HG03025 (cell line): ENCODE measurements at regions not wholly inside any gene's neighbourhood (a gene's known extent, or its start where the extent isn't known, plus 50 kb on each side); places are given as distances from the start of the nearest gene placed in this dataset.

Source experiments
- ATAC-seq: cut with Tn5 transposase; IDR thresholded peaks from one replicate; pipeline ENCODE4 v1.9.1; 2021; ENCODE audit warnings: mild to moderate bottlenecking, moderate library complexity; ENCODE audit not compliant: unreplicated experiment, low FRiP score

DNA sequence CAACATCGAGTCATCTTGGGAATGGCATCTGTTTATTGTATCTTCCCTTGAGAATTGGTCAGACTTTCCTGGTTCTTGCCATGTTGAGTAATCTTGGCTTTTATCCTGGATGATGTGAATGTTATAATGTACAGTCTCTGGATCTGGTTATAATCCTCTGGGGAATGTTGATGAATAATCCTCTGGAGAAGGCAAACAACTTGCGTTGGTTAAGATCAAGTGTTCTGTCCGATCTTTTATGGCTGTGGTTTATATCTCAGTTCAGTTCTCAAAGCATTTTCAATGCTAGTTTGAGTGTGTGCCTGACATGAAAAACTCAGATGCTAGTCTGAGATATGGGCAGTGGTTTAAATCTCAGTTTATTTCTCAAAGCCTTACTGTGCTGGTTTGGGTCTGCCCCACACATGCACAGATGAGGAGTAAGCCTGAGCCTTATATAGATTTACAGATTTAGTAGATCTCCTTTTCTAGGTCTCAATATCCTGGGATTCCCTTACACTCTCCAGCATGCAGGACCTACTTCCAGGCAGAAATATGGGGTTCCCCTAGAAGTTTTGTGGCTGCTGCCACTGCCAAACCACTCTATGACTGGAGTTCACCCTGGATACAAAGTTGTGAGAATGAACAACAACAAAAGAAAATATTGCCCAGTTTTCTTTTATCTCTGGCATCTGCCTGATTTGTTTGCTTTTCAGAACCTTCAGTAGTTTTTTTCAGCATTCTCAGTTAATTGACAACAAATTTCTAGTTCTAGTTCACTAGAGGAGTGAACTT is 191.8 kb upstream of the MAN1A1 start:
- no peak for ATAC-seq

DNA sequence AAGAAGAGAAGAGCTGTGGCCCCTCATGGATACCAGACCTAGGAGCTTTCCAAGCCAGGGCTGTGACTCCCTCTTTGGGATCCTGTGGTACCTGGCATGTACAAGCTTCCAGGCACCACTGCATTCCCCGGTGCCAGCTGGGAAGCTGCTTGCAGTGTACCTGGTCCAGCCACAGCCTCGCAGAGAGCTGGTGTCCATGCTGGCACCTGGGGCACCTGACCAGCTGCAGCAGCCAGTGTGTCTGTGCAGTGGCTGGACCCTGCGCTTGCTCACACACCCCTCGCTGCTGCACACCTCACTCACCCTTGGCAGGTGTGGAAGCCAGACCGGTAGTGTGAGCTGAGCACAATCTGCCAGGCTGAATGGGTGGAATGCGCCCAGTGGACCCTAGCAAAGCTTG is 190.9 kb upstream of the MAN1A1 start:
- no peak for ATAC-seq

GRCh38 chr6:119539066-119539746 is 189.6 kb upstream of the MAN1A1 start:
- no peak for ATAC-seq

GRCh38 chr6:119536666-119537065 is 187.1 kb upstream of the MAN1A1 start:
- ATAC-seq, result no peak

GRCh38 chr6:119535332-119535731 is 185.8 kb upstream of the MAN1A1 start:
- ATAC-seq, result peak; percentile 64

GRCh38 chr6:119533603-119534279 is 184.2 kb upstream of the MAN1A1 start:
- ATAC-seq, result no peak

DNA sequence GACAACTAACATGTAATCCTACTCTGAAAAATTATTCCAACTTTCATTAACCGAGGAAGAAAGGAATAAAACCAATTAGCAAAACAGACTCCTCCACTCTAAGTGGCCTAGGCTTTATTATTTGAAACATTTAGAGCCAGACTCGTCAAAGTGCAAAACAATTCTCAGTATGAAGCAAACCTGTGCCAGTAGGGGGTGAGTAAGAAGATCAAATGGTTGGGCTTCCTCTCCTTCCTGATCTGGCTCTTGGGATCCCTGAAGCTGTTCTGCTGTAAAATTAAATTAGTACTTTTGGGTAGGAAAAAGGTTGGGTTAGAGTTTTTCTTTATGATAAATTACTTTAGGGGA is 177.6 kb upstream of the MAN1A1 start:
- ATAC-seq, result no peak

DNA sequence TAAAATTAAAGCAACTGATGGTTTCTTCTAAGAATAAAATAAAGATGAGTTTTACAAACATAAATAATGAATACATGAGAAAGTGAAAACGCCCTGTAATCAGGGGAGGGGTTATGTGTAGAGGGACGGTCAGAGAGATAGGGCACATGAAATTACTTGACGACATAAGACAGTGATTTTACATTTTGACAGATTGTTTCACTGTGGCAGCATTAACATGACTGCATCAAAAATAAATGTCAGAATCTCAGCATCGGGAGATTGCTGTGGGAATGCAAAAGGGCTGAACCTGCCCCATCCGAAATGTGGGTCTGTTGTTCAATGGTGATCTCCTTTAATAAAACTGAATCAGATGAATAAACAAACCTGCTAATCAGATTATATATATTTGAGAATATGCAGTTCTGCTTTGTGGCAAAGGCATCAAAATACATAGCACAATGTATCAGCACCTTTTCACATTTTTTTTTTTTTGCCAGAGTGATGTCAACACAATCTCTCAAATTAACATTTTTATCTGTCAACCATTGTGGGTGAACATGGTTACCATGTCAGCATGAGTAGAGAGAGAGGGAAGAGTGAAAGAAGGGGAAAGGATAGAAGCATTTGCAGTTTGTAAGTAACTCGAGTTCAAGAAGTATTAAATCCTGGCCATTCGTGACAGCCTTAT is 177.1 kb upstream of the MAN1A1 start:
- no peak for ATAC-seq

GRCh38 chr6:119524410-119524809 is 174.8 kb upstream of the MAN1A1 start:
- no peak for ATAC-seq

DNA sequence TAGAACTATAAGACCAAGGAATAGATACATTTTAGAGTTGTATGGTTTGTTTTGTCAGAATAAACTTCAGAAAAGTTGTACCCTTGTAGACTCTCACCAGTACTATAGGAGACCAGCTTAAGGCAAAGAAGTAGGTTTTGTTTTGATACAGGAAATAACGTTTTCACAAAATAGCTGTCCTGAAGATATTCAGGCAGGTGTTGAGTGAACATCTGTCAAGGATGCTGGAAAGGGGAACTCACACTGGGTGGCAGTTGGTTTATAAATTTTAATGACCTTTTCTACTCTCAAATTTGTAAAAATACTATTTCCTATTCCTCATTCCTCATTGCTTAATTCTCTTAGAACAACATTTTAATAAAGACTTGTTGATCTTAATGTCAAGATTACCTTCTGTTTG is 174.0 kb upstream of the MAN1A1 start:
- ATAC-seq, result no peak

- no peak for ATAC-seq
Observed at GRCh38 chr6:119521251-119521650, 171.7 kb upstream of the MAN1A1 start.

DNA sequence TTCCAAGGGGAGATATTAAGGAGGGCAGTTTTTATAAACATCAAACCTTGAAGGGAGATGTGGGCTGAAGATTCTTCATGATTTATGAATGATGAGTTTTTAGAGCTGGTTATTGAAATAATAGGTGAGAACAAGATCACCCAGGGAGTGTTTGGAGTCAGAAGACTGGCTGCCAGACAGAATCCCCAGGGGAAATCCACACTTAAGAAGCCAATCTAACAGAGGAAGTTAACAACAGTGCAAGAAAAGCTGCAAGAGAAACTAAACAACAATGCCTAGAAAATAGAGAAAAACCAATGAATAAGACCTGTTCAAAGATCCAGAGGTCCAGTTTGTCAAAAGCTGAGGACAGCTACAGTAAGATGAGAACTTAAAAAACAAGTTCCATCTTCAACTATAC is 167.9 kb upstream of the MAN1A1 start:
- ATAC-seq, result no peak

DNA sequence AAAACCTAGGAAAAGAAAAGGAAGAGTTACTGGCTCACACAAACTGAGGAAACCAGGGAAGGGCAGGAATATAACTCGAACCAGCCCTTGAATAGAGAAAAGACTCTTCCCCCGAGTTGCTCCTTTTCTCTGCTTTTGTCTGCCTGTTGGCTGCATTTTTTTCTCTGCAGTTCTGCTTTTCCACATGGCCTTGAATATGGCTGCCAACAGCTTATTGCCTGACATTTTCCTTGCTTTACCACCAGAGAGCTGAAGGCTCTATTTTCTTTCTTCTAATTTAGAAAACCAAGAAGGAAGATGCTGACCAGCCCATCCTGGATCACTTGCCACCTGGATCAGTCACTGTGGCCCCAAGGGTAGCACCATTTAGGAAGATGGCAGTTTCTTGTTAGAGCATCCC is 164.8 kb upstream of the MAN1A1 start:
- ATAC-seq, result no peak

- no peak for ATAC-seq
Observed at GRCh38 chr6:119511024-119511423, 161.5 kb upstream of the MAN1A1 start.

DNA sequence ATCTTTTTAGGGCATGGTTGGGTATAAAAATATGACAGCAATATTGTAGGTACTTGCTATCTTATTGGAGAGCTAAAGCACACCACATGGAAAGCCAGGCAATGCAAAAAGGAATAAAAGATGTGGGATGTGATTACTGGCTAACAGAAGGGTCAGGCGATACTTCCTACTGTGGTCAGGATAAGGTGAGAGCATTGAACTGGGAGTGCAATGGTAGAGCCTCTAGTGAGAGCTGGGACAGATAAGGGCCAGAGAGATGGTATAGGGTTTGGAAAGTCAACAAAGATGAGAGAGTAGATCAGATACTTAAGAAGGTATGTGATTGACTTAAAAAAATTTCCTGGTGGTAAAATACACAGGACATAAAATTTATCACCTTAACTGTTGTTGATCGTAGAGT is 160.7 kb upstream of the MAN1A1 start:
- no peak for ATAC-seq

DNA sequence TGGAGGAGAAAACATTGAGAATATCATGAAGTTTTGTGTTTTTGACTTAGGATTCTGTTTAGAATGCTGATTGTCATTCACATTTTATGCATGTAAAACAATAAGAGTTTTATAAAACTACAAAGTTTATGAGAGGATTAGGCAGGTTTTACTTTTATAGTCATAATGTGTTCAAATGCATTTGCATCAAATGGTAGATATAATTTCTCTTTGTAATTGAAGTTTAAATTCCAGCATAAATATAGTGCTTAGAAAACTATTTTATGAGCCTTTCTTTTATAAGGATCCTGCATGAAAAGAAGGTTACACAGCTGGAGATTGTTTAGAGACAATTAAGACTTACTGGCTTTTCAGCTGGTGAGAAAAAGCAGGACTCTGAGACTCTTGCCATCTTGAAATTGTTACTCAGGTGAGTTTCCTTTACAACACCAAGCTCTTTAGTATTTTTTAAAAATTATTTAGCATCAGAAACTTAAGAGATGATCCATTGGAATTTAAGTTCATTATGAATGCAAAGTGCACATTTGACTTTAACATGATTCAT is 157.1 kb upstream of the MAN1A1 start:
- no peak for ATAC-seq

DNA sequence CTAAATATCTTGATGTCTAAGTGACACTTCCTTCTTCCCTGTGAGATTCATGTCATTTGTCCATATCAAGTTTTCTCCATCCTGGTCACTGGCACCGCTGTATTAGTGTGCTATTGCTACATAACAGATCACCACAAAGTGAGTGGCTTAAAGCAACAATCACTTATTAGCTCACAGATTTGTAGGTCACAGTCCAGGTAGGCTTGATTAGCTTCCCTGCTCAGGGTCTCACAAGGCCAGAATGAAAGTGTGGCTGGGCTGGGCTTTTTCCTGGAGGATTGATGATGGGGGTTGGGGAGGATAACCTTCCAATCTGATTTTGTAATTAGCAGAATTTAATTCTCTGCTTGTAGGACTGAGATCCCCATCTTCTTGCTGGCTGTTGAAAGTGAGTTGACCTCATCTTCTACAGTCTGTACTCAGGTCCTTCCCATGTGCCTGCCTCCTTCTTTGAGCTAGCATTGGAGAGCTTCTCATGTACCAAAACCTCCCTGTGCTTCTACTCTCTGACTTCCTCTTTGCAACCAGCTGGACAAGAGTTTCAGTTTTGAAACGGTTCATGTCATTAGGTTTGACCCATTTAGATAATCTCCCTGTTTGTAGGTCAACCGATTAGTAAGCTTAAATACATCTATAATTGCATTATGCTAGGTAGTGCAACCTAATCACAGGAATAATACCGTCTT is 152.4 kb upstream of the MAN1A1 start:
- ATAC-seq, result peak; percentile 90

DNA sequence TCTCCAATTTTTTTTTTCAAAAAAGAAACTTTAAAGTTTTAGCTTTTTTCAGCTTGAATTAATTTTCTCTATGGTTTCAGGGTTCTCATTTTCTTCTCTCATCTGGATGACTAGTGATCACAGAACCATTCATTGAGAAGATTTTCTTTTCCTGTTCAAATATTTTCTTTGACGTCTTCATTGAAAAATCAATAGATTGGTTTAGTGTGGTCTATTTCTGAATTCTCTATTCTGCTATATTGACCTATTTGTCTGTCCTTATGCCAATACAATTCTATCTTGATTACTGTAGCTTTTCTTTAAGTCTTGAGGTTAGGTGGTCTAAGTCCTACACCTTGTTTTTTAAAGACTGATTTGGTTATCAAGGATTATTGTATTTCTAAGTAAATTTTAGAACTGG is 150.2 kb upstream of the MAN1A1 start:
- no peak for ATAC-seq

DNA sequence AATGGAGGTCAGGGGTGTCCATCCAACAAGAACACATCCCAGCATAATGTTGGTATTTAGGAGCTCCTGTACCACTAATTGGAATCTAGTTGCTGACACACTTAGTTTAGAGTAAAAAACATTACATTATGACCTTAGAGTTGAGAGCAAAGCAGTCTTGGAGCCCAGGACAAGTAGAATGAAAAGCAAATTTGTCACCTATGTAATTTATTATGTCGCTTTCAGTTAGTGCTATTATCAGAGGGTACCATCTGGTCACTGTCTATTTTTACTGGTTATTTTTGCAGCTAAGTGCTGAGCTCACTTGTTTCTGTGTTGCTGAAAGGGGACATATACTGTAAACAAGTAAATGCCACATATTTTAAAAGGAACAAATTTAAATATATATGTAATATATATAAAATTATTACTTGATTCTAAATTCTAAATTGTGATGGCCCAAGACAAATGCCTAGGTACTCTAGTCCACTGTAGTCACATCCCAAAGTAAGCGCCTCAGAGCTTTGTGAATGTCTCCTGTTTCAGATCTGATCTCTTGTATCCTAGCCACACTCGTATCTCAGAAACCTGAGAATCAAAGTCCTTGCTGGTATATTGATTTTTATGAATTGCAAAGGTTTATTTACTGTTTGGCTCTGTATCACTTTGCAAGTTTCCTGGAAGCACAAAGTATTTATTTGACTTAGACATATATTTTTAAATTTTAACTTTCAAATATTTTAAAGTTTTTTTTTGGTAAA is 148.6 kb upstream of the MAN1A1 start:
- ATAC-seq, result no peak

DNA sequence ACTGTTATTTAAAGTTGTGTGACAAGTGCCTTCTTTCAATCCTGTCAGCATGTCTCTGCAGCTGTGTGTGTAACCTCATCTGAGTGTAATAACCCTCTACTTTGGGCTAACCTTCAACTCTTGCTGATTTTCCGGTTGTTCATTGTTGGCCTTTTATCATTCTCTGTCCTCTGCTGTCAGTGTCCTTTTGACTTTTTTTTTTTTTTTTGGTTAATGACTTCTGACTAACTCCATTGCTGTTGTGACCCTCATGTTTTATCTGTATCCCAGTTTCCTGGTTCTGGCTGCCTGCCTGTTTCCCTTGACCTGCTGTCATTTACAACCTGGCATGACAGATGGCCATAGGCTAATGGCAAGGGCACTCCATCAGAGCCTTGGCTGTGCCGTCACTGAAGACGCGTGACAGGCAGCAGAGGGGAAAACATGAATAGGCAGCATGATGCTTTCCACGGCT is 145.7 kb upstream of the MAN1A1 start:
- no peak for ATAC-seq
